ENCODE measurements at regions not wholly inside any gene's neighbourhood (a gene's known extent, or its start where the extent isn't known, plus 50 kb on each side); places are given as distances from the start of the nearest gene placed in this dataset.

- H3K4me3 ChIP-seq (ENCODE audit: low read depth, poor library complexity, severe bottlenecking): no peak overlapping the region
- 79 to 81% methylated on average over 9 of the region's 9 CpGs for WGBS, 2 donors
- intact Hi-C loops (cut with DNase I; ENCODE audit: low total_unique reads): no loop called here
- no peak for DNase-seq (ENCODE audit: low spot score in 2 of 2)
- TF ChIP-seq POLR2A (IDR thresholded peaks at IDR 0.05) (no peak), CTCF (IDR thresholded peaks at IDR 0.05) (no peak)
These were observed 567.3 kb upstream of the ZNF717 start for GRCh38 chr3:76352511-76353284.

- intact Hi-C loops (cut with DNase I; ENCODE audit: low total_unique reads): no loop called here
- DNase-seq (ENCODE audit: low spot score in 2 of 2): no peak
These were observed 568.3 kb upstream of the ZNF717 start for GRCh38 chr3:76353683-76354082.

GRCh38 chr3:76361010-76361409 is 575.7 kb upstream of the ZNF717 start:
- WGBS, 2 donors: 55 to 76% methylated on average over 1 of the region's 1 CpG
- intact Hi-C loops (cut with DNase I; ENCODE audit: low total_unique reads): no loop called here
- TF ChIP-seq CTCF (IDR thresholded peaks at IDR 0.05) (no peak), POLR2A (IDR thresholded peaks at IDR 0.05) (no peak)
- DNase-seq (ENCODE audit: low spot score in 2 of 2): no peak
- H3K4me3 ChIP-seq (ENCODE audit: low read depth, poor library complexity, severe bottlenecking): no peak overlapping the region

More at GRCh38 chr3:76353683-76354082, 568.3 kb upstream of the ZNF717 start:
- TF ChIP-seq CTCF (IDR thresholded peaks at IDR 0.05) (no peak), POLR2A (IDR thresholded peaks at IDR 0.05) (no peak)
- WGBS, 2 donors: 76 to 80% methylated on average over 9 of the region's 9 CpGs
- H3K4me3 ChIP-seq (ENCODE audit: low read depth, poor library complexity, severe bottlenecking): no peak overlapping the region

GRCh38 chr3:76362643-76363042 is 577.3 kb upstream of the ZNF717 start:
- intact Hi-C loops (cut with DNase I; ENCODE audit: low total_unique reads): no loop called here
- WGBS, 2 donors: 72 to 84% methylated on average over 6 of the region's 6 CpGs
- TF ChIP-seq POLR2A (IDR thresholded peaks at IDR 0.05) (no peak), CTCF (IDR thresholded peaks at IDR 0.05) (no peak)
- H3K4me3 ChIP-seq (ENCODE audit: low read depth, poor library complexity, severe bottlenecking): no peak overlapping the region
- no peak for DNase-seq (ENCODE audit: low spot score in 2 of 2)

GRCh38 chr3:76365275-76365674 is 579.9 kb upstream of the ZNF717 start:
- TF ChIP-seq POLR2A (IDR thresholded peaks at IDR 0.05): no peak
- TF ChIP-seq CTCF (IDR thresholded peaks at IDR 0.05): no peak
- 78% methylated on average over 3 of the region's 3 CpGs for WGBS, 2 donors
- DNase-seq (ENCODE audit: low spot score in 2 of 2): no peak
- intact Hi-C loops (cut with DNase I; ENCODE audit: low total_unique reads): no loop called here
- no peak overlapping the region for H3K4me3 ChIP-seq (ENCODE audit: low read depth, poor library complexity, severe bottlenecking)

- TF ChIP-seq CTCF (IDR thresholded peaks at IDR 0.05) (no peak), POLR2A (IDR thresholded peaks at IDR 0.05) (no peak)
- intact Hi-C loops (cut with DNase I; ENCODE audit: low total_unique reads): no loop called here
- WGBS, 2 donors: 69 to 70% methylated on average over 2 of the region's 2 CpGs
- no peak for DNase-seq (ENCODE audit: low spot score in 2 of 2)
- H3K4me3 ChIP-seq (ENCODE audit: low read depth, poor library complexity, severe bottlenecking): no peak overlapping the region
These were observed 581.9 kb upstream of the ZNF717 start for GRCh38 chr3:76367281-76367680.

All from lower leg skin (tissue), 4 donors.